Mesenchymal stem cell (in vitro differentiated cells and primary cell): ENCODE measurements at regions not wholly inside any gene's neighbourhood (a gene's known extent, or its start where the extent isn't known, plus 50 kb on each side); places are given as distances from the start of the nearest gene placed in this dataset.

Experiments used
- DNase-seq: peaks from one replicate; pipeline ENCODE4 v3.0.0-alpha.2; 2013
- H2AFZ ChIP-seq: one replicate; pipeline ENCODE4 v1.6.1; 2013; ENCODE audit warnings: low read depth, mild to moderate bottlenecking, control low read depth, inconsistent platforms, low read length, moderate library complexity
- H2AK5ac ChIP-seq: 2 replicates; pipeline ENCODE4 v1.6.1; 2013; ENCODE audit warnings: low read length, moderate library complexity, mild to moderate bottlenecking, inconsistent platforms; ENCODE audit not compliant: severe bottlenecking
- H2BK120ac ChIP-seq: one replicate; pipeline ENCODE4 v1.6.1; 2013; ENCODE audit warnings: low read depth, mild to moderate bottlenecking, inconsistent platforms, low read length, moderate library complexity
- H2BK12ac ChIP-seq, 2 experiments: one replicate each; pipeline ENCODE4 v1.6.1; 2013; ENCODE audit warnings: inconsistent platforms in 2 of 2, low read length in 2 of 2, mild to moderate bottlenecking in 2 of 2, moderate library complexity in 2 of 2, control low read depth in 1 of 2
- H2BK15ac ChIP-seq: one replicate; pipeline ENCODE4 v1.6.1; 2013; ENCODE audit warnings: mild to moderate bottlenecking, low read depth, inconsistent platforms; ENCODE audit not compliant: poor library complexity, severe bottlenecking
- H2BK5ac ChIP-seq: 2 replicates; pipeline ENCODE4 v1.6.1; 2013; ENCODE audit warnings: low read depth, mild to moderate bottlenecking, low read length, control low read depth, inconsistent platforms; ENCODE audit not compliant: poor library complexity, severe bottlenecking
- H3K14ac ChIP-seq, 2 experiments: one replicate each; pipeline ENCODE4 v1.6.1; 2013; ENCODE audit warnings: inconsistent platforms in 2 of 2, low read length in 2 of 2, control low read depth in 1 of 2, mild to moderate bottlenecking in 1 of 2, moderate library complexity in 1 of 2
- H3K18ac ChIP-seq, 2 experiments: one replicate each; pipeline ENCODE4 v1.6.1; 2013; ENCODE audit warnings: inconsistent platforms in 2 of 2, low read length in 2 of 2, control low read depth in 1 of 2, low read depth in 1 of 2, mild to moderate bottlenecking in 1 of 2
- H3K23ac ChIP-seq, 2 experiments: one replicate each; pipeline ENCODE4 v1.6.1; 2013; ENCODE audit warnings: inconsistent platforms in 2 of 2, low read length in 2 of 2, mild to moderate bottlenecking in 2 of 2, moderate library complexity in 2 of 2, control low read depth in 1 of 2
- H3K27ac ChIP-seq: 2 replicates; pipeline ENCODE4 v1.5.1; 2013; ENCODE audit warnings: mild to moderate bottlenecking, moderate library complexity, low read length, control low read depth, inconsistent platforms; ENCODE audit not compliant: poor library complexity, severe bottlenecking
- H3K27me3 ChIP-seq, 2 experiments: 2 replicates each; pipeline versions ENCODE4 v1.6.1 to v1.7.0; 2013; ENCODE audit warnings: low read length in 2 of 2, mild to moderate bottlenecking in 2 of 2, moderate library complexity in 2 of 2, control low read depth in 1 of 2, inconsistent platforms in 1 of 2; ENCODE audit not compliant: control insufficient read depth in 1 of 2, insufficient read depth in 1 of 2
- H3K36me3 ChIP-seq, 2 experiments: 2 replicates each; pipeline versions ENCODE4 v1.6.1 to v1.7.0; 2013; ENCODE audit warnings: low read length in 2 of 2, control low read depth in 1 of 2, inconsistent platforms in 1 of 2, low read depth in 1 of 2, mild to moderate bottlenecking in 1 of 2; ENCODE audit not compliant: insufficient read depth in 2 of 2, control insufficient read depth in 1 of 2
- H3K4ac ChIP-seq, 2 experiments: one replicate each; pipeline ENCODE4 v1.6.1; 2013; ENCODE audit warnings: inconsistent platforms in 2 of 2, low read length in 2 of 2, mild to moderate bottlenecking in 2 of 2, moderate library complexity in 2 of 2, control low read depth in 1 of 2, low read depth in 1 of 2
- H3K4me1 ChIP-seq: 2 replicates; pipeline ENCODE4 v1.6.1; 2013; ENCODE audit warnings: low read depth, low read length, control low read depth; ENCODE audit not compliant: control insufficient read depth, insufficient read depth
- H3K4me2 ChIP-seq: 2 replicates; pipeline ENCODE4 v1.6.1; 2013; ENCODE audit warnings: low read length, mild to moderate bottlenecking, inconsistent platforms; ENCODE audit not compliant: poor library complexity, severe bottlenecking
- H3K4me3 ChIP-seq, 2 experiments: 2 replicates each; pipeline versions ENCODE4 v1.5.1 to v1.7.0; 2013; ENCODE audit warnings: low read length in 2 of 2, mild to moderate bottlenecking in 2 of 2, control low read depth in 1 of 2, low read depth in 1 of 2; ENCODE audit not compliant: insufficient read depth in 1 of 2
- H3K79me1 ChIP-seq: replicated peaks from 2 replicates; pipeline ENCODE4 v1.6.1; 2013; ENCODE audit warnings: mild to moderate bottlenecking, control low read depth, low read length, inconsistent platforms; ENCODE audit not compliant: poor library complexity, severe bottlenecking
- H3K9ac ChIP-seq: 2 replicates; pipeline ENCODE4 v1.7.0; 2013; ENCODE audit warnings: mild to moderate bottlenecking, low read length, moderate library complexity
- H3K9me3 ChIP-seq: 2 replicates; pipeline ENCODE4 v1.7.0; 2013; ENCODE audit warnings: mild to moderate bottlenecking, low read length; ENCODE audit not compliant: control insufficient read depth
- H4K8ac ChIP-seq: one replicate; pipeline ENCODE4 v1.6.1; 2013; ENCODE audit warnings: inconsistent platforms, mild to moderate bottlenecking, low read length, moderate library complexity
- H4K91ac ChIP-seq: one replicate; pipeline ENCODE4 v1.6.1; 2013; ENCODE audit warnings: mild to moderate bottlenecking, low read length, inconsistent platforms
- WGBS: methylation state at CpG from one replicate; pipeline ENCODE4 v1.1.7; 2013; ENCODE audit warnings: mixed read lengths; 5-methylcytosine and 5-hydroxymethylcytosine counted together

- Histone ChIP-seq H2BK5ac (no peak overlapping the region), H3K4me1 (peaks cover 10% of the 10 kb centered on the region), H3K36me3 (no peaks in the 10 kb centered on the region), H3K18ac (no peak overlapping the region), H3K23ac (no peak overlapping the region), H3K27ac (no peak overlapping the region), H2BK15ac (no peak overlapping the region), H2AK5ac (no peak overlapping the region), H3K79me1 (no peaks in the 10 kb centered on the region), H3K9me3 (no peaks in the 10 kb centered on the region), H2BK12ac (no peak overlapping the region), H3K9ac (no peak overlapping the region), H2AFZ (no peak overlapping the region), H3K4ac (no peak overlapping the region), H3K14ac (no peak overlapping the region), H3K4me2 (no peak overlapping the region), H3K4me3 (no peak overlapping the region), H2BK120ac (no peak overlapping the region), H4K91ac (no peak overlapping the region), H3K27me3 (peaks cover 27 to 51% of the 10 kb centered on the region in 2 experiments), H4K8ac (no peak overlapping the region)
- 82% methylated on average over 9 of the region's 9 CpGs for WGBS
- DNase-seq: no peak
Observed at GRCh38 chr5:174314261-174314660, 268.8 kb downstream of the NSG2 start.

- no peak overlapping the region for H2BK12ac ChIP-seq
- WGBS: 79% methylated on average over 5 of the region's 5 CpGs
- no peak overlapping the region for H3K27ac ChIP-seq
- no peak overlapping the region for H2AK5ac ChIP-seq
- H3K27me3 ChIP-seq: peaks cover 27 to 53% of the 10 kb centered on the region in 2 experiments
- no peak overlapping the region for H3K23ac ChIP-seq
- H2BK15ac ChIP-seq: no peak overlapping the region
- no peak overlapping the region for H3K4me3 ChIP-seq
- H3K36me3 ChIP-seq: no peaks in the 10 kb centered on the region
- no peak overlapping the region for H2BK5ac ChIP-seq
- H3K4me1 ChIP-seq: peaks cover 10% of the 10 kb centered on the region
- H3K4me2 ChIP-seq: no peak overlapping the region
- no peak overlapping the region for H2AFZ ChIP-seq
- H3K4ac ChIP-seq: no peak overlapping the region
- no peak overlapping the region for H4K91ac ChIP-seq
- H4K8ac ChIP-seq: no peak overlapping the region
- H3K79me1 ChIP-seq: no peaks in the 10 kb centered on the region
- no peak overlapping the region for H2BK120ac ChIP-seq
- H3K18ac ChIP-seq: no peak overlapping the region
- H3K9ac ChIP-seq: no peak overlapping the region
- DNase-seq: no peak
- no peaks in the 10 kb centered on the region for H3K9me3 ChIP-seq
- H3K14ac ChIP-seq: no peak overlapping the region
Observed at GRCh38 chr5:174315471-174315870, 270.0 kb downstream of the NSG2 start.

GRCh38 chr5:174315871-174316270, 270.4 kb downstream of the NSG2 start:
- no peak overlapping the region for H2AFZ ChIP-seq
- peaks cover 24 to 51% of the 10 kb centered on the region in 2 experiments for H3K27me3 ChIP-seq
- no peak overlapping the region for H3K9ac ChIP-seq
- no peak overlapping the region for H2AK5ac ChIP-seq
- H2BK15ac ChIP-seq: no peak overlapping the region
- no peaks in the 10 kb centered on the region for H3K9me3 ChIP-seq
- H2BK5ac ChIP-seq: no peak overlapping the region
- H3K4me3 ChIP-seq: no peak overlapping the region
- H3K27ac ChIP-seq: no peak overlapping the region
- H3K4me2 ChIP-seq: no peak overlapping the region
- H3K14ac ChIP-seq: no peak overlapping the region
- H4K8ac ChIP-seq: no peak overlapping the region
- no peaks in the 10 kb centered on the region for H3K36me3 ChIP-seq
- 92% methylated on average over 17 of the region's 17 CpGs for WGBS
- no peak overlapping the region for H4K91ac ChIP-seq
- H3K23ac ChIP-seq: no peak overlapping the region
- no peak overlapping the region for H3K18ac ChIP-seq
- no peaks in the 10 kb centered on the region for H3K79me1 ChIP-seq
- no peak overlapping the region for H3K4ac ChIP-seq
- DNase-seq: no peak
- no peak overlapping the region for H2BK120ac ChIP-seq
- peaks cover 10% of the 10 kb centered on the region for H3K4me1 ChIP-seq
- H2BK12ac ChIP-seq: no peak overlapping the region

- 79% methylated on average over 6 of the region's 6 CpGs for WGBS
- Histone ChIP-seq H2BK5ac (no peak overlapping the region), H3K4me3 (no peak overlapping the region)
Observed at GRCh38 chr5:174316326-174316725, 270.8 kb downstream of the NSG2 start.

More at GRCh38 chr5:174316326-174316725, 270.8 kb downstream of the NSG2 start:
- Histone ChIP-seq H2AK5ac (no peak overlapping the region), H3K79me1 (no peaks in the 10 kb centered on the region), H4K8ac (no peak overlapping the region), H3K27ac (no peak overlapping the region), H3K4me2 (no peak overlapping the region), H3K27me3 (peaks cover 20 to 50% of the 10 kb centered on the region in 2 experiments), H3K14ac (no peak overlapping the region), H3K9ac (no peak overlapping the region), H2BK12ac (no peak overlapping the region), H2AFZ (no peak overlapping the region), H2BK15ac (no peak overlapping the region), H3K4me1 (peaks cover 9% of the 10 kb centered on the region), H3K9me3 (peaks cover under 1% of the 10 kb centered on the region), H2BK120ac (no peak overlapping the region), H4K91ac (no peak overlapping the region), H3K18ac (no peak overlapping the region), H3K4ac (no peak overlapping the region), H3K36me3 (no peaks in the 10 kb centered on the region), H3K23ac (no peak overlapping the region)
- no peak for DNase-seq
